22Rv1 (cell line): ENCODE measurements at regions not wholly inside any gene's neighbourhood (a gene's known extent, or its start where the extent isn't known, plus 50 kb on each side); places are given as distances from the start of the nearest gene placed in this dataset.

ENCODE experiments used
- H3K27ac ChIP-seq: fragments of 450-650 bp; 2 replicates; pipeline ENCODE4 v1.5.1; 2017
- CTCF ChIP-seq: fragments of 450-650 bp; IDR thresholded peaks from 2 replicates; pipeline ENCODE4 v1.5.1; 2017; ENCODE audit warnings: mild to moderate bottlenecking
- ZFX ChIP-seq: fragments of 450-650 bp; IDR thresholded peaks from 2 replicates; pipeline ENCODE4 v1.6.1; 2017; ENCODE audit warnings: antibody characterized with exemption, borderline replicate concordance

GRCh38 chr2:367246-367645 is 79.4 kb upstream of the ALKAL2 start:
- TF ChIP-seq ZFX (no peak), CTCF (no peak)
- H3K27ac ChIP-seq, result no peak overlapping the region

- no peak overlapping the region for H3K27ac ChIP-seq
- no peak for TF ChIP-seq CTCF
- TF ChIP-seq ZFX, result no peak
Measured at GRCh38 chr2:366706-367105, 78.8 kb upstream of the ALKAL2 start.

GRCh38 chr2:365367-366275 is 77.7 kb upstream of the ALKAL2 start:
- TF ChIP-seq CTCF (no peak), ZFX (no peak)
- no peak overlapping the region for H3K27ac ChIP-seq

- TF ChIP-seq ZFX, result no peak
- no peak for TF ChIP-seq CTCF
- no peak overlapping the region for H3K27ac ChIP-seq
Measured at GRCh38 chr2:363824-364470, 76.1 kb upstream of the ALKAL2 start.

GRCh38 chr2:362924-363323 is 75.0 kb upstream of the ALKAL2 start:
- TF ChIP-seq CTCF (no peak), ZFX (no peak)
- H3K27ac ChIP-seq, result no peak overlapping the region

- no peak for TF ChIP-seq ZFX
- TF ChIP-seq CTCF, result no peak
- no peak overlapping the region for H3K27ac ChIP-seq
Measured at GRCh38 chr2:360124-360523, 72.2 kb upstream of the ALKAL2 start.

- no peak overlapping the region for H3K27ac ChIP-seq
- TF ChIP-seq CTCF, result no peak
- no peak for TF ChIP-seq ZFX
Measured at GRCh38 chr2:359047-359446, 71.2 kb upstream of the ALKAL2 start.
